ENCODE measurements at regions not wholly inside any gene's neighbourhood (a gene's known extent, or its start where the extent isn't known, plus 50 kb on each side); places are given as distances from the start of the nearest gene placed in this dataset.
A peak's percentile ranks its signal among the peaks of the same experiment; 100 is the strongest.

DNA sequence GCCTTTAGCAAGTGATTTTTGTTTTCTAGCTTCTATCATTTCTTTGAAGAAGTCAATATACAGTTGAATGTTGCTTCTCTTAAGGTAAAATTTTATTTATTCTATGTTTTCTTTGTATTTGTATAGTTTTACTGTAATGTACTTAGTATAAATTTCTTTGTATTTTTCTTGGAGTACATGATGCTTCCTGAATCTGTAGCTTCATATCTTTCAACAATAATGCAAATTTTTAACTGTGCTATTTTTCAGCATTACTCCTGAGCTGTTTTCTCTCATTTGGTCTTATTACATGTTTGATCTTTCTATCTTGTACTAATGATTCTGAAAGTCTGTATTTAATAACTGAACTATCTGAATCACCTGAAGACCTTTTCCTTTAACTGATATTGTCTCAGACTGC, 253.9 kb upstream of the NXPH2 start:
- TF ChIP-seq POU2F2 (IDR thresholded peaks at IDR 0.05; ENCODE audit: low read depth, low read length) (no peak), POLR2AphosphoS5 (IDR thresholded peaks at IDR 0.05; ENCODE audit: low read depth, low read length) (no peak), TAF1 (IDR thresholded peaks at IDR 0.05; ENCODE audit: low read depth, low read length) (no peak), SPI1 (IDR thresholded peaks at IDR 0.05; ENCODE audit: low read depth, low read length) (no peak), POLR2A (IDR thresholded peaks at IDR 0.05; ENCODE audit: low read depth, low read length) (no peak), PAX5 (IDR thresholded peaks at IDR 0.05; ENCODE audit: insufficient read depth, low read length, severe bottlenecking) (no peak)
- FAIRE-seq (no peak), DNase-seq (ENCODE audit: insufficient read length, low spot score) (no peak)

DNA sequence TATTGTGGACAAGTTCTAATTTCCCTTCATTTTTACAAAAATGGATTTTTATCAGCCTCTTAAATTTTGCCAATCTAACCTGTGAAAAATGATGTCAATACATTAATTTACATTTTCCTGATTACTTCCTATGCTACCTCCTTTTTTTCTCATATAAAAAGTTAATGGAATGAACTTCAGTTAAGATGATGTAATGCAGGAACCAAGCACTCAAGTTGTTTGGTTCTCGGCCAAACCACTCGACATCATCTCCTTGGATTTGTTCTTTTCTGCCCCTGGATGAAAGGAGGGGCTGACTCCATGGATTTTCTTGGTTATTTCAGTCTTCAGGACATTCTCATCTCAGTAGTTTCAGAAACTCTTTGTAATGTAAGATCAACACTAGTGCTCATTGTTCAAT, 253.1 kb upstream of the NXPH2 start:
- FAIRE-seq (no peak), DNase-seq (ENCODE audit: insufficient read length, low spot score) (no peak)
- no peak for TF ChIP-seq POLR2AphosphoS5 (IDR thresholded peaks at IDR 0.05; ENCODE audit: low read depth, low read length)
- no peak for TF ChIP-seq PAX5 (IDR thresholded peaks at IDR 0.05; ENCODE audit: insufficient read depth, low read length, severe bottlenecking)
- no peak for TF ChIP-seq TAF1 (IDR thresholded peaks at IDR 0.05; ENCODE audit: low read depth, low read length)
- TF ChIP-seq POLR2A (IDR thresholded peaks at IDR 0.05; ENCODE audit: low read depth, low read length): no peak
- TF ChIP-seq SPI1 (IDR thresholded peaks at IDR 0.05; ENCODE audit: low read depth, low read length): no peak
- TF ChIP-seq POU2F2 (IDR thresholded peaks at IDR 0.05; ENCODE audit: low read depth, low read length): no peak

DNA sequence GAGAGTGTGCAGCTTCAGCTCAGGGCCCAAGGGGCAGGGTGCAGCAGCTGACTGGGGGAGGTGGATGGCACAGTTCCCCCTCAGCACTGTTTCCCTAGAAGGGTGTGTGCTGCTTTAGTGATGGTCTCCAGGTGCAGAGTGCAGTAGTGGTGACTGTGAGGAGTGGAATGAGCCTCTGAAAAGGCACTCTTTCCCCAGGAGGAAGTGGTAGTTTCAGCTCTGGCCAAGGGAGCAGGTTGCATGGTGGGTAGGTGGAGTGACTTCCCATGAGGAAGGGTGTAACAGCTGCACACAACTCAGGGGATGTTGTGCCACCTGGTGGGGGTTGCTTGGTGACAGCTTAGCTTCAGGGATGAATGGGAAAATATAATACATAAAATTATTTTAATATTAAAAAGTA, 251.5 kb upstream of the NXPH2 start:
- FAIRE-seq (no peak), DNase-seq (ENCODE audit: insufficient read length, low spot score) (no peak)
- TF ChIP-seq PAX5 (IDR thresholded peaks at IDR 0.05; ENCODE audit: insufficient read depth, low read length, severe bottlenecking): no peak
- TF ChIP-seq POLR2A (IDR thresholded peaks at IDR 0.05; ENCODE audit: low read depth, low read length): no peak
- no peak for TF ChIP-seq TAF1 (IDR thresholded peaks at IDR 0.05; ENCODE audit: low read depth, low read length)
- no peak for TF ChIP-seq POLR2AphosphoS5 (IDR thresholded peaks at IDR 0.05; ENCODE audit: low read depth, low read length)
- no peak for TF ChIP-seq SPI1 (IDR thresholded peaks at IDR 0.05; ENCODE audit: low read depth, low read length)
- no peak for TF ChIP-seq POU2F2 (IDR thresholded peaks at IDR 0.05; ENCODE audit: low read depth, low read length)

DNA sequence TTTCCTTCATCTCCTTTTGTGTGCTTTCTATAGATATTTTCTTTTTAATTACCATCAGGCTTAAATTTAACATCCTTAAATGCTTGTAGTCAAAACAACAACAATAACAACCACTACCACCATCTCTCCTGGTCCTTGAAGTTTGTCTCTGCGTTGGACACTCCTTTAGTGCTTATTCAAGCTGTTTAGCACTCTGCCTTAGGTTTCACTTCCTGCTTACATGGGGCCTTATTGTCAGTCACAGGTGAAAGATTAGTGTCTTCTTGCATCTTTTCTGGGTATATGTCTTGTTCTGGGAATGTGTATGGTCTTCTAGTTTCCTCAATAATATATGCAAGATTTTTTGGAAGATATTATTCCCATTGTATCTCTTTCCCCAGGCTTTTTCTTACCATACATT, 240.1 kb upstream of the NXPH2 start:
- no peak for TF ChIP-seq TAF1 (IDR thresholded peaks at IDR 0.05; ENCODE audit: low read depth, low read length)
- TF ChIP-seq SPI1 (IDR thresholded peaks at IDR 0.05; ENCODE audit: low read depth, low read length): peak; percentile 74
- no peak for FAIRE-seq
- no peak for DNase-seq (ENCODE audit: insufficient read length, low spot score)

DNA sequence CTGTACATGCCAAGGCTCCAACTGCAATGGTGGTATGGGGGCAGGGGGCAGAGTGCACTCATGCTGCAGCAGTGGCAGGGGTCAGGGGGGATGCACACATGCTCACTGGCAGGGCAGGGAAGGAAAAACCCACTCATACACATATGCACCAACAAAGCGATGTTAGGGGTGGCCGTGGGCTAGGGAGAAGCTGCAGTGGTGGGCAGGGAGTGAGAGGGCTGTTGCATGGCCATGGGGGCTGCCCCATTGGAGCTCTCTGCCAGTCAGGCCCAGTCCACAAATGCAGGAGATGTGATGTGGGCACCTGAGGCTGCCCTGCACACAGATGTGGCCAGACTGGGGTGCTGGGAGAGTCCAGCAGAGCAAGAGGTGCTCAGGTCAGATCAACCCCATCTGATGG, 238.1 kb upstream of the NXPH2 start:
- DNase-seq (ENCODE audit: insufficient read length, low spot score) (no peak), FAIRE-seq (no peak)
- TF ChIP-seq POLR2A (IDR thresholded peaks at IDR 0.05; ENCODE audit: low read depth, low read length): no peak
- no peak for TF ChIP-seq TAF1 (IDR thresholded peaks at IDR 0.05; ENCODE audit: low read depth, low read length)
- TF ChIP-seq POLR2AphosphoS5 (IDR thresholded peaks at IDR 0.05; ENCODE audit: low read depth, low read length): no peak
- no peak for TF ChIP-seq PAX5 (IDR thresholded peaks at IDR 0.05; ENCODE audit: insufficient read depth, low read length, severe bottlenecking)
- TF ChIP-seq POU2F2 (IDR thresholded peaks at IDR 0.05; ENCODE audit: low read depth, low read length): no peak
- TF ChIP-seq SPI1 (IDR thresholded peaks at IDR 0.05; ENCODE audit: low read depth, low read length): no peak

DNA sequence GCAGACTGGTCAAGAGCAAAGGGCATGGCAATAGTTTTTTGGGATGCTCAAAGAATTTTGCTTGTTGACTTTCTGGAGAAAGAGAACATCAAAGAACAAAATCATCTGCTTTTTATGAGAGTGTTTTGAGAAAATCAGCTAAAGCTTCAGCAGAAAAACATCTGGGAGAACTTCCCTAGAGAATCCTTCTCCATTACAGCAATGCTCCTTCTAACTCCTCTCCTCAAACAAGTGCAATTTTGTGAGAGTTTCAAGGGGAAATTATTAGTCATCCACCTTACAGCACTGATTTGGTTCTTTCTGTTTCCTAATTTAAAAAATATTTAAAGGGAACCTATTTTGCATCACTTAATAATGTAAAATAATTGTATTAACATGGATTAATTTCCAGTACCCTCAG, 226.9 kb upstream of the NXPH2 start:
- FAIRE-seq: no peak
- DNase-seq (ENCODE audit: insufficient read length, low spot score): no peak
- TF ChIP-seq PAX5 (IDR thresholded peaks at IDR 0.05; ENCODE audit: insufficient read depth, low read length, severe bottlenecking): no peak
- no peak for TF ChIP-seq POU2F2 (IDR thresholded peaks at IDR 0.05; ENCODE audit: low read depth, low read length)
- TF ChIP-seq POLR2AphosphoS5 (IDR thresholded peaks at IDR 0.05; ENCODE audit: low read depth, low read length): no peak
- TF ChIP-seq POLR2A (IDR thresholded peaks at IDR 0.05; ENCODE audit: low read depth, low read length): no peak
- TF ChIP-seq SPI1 (IDR thresholded peaks at IDR 0.05; ENCODE audit: low read depth, low read length): no peak
- TF ChIP-seq TAF1 (IDR thresholded peaks at IDR 0.05; ENCODE audit: low read depth, low read length): no peak

DNA sequence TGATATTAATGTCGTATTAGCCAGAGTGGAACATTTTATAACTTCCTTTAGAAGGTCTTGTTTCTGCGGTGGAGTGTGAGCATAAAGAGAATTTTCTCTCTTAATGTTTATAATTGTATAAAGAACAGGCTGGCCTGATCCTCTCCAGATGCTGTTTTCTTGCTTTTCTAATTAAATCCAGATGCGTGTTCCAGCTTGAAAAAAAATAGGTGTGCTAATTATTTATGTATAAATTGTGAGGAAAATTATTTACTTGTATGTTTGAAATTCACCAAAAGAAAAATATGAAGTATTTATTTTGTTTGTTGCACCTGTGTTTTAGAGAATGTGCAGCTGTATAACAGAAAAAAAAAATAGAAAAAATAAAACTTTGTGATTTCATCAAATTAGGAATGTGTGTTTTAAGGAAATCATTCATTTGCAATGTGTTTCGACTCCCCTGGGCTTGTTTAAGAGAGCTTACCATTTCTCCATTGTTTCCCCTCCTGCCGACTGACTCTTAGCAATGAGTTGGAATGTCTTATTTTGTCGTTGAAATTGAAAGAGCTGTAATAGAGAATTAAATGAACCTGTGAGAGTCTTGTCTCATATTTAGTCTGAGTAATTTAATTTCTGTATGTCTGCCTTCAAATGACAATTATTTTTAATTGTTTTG, 220.1 kb upstream of the NXPH2 start:
- TF ChIP-seq TAF1 (IDR thresholded peaks at IDR 0.05; ENCODE audit: low read depth, low read length) (no peak), POU2F2 (IDR thresholded peaks at IDR 0.05; ENCODE audit: low read depth, low read length) (no peak), POLR2A (IDR thresholded peaks at IDR 0.05; ENCODE audit: low read depth, low read length) (no peak), POLR2AphosphoS5 (IDR thresholded peaks at IDR 0.05; ENCODE audit: low read depth, low read length) (no peak), SPI1 (IDR thresholded peaks at IDR 0.05; ENCODE audit: low read depth, low read length) (no peak), PAX5 (IDR thresholded peaks at IDR 0.05; ENCODE audit: insufficient read depth, low read length, severe bottlenecking) (no peak)
- FAIRE-seq (no peak), DNase-seq (ENCODE audit: insufficient read length, low spot score) (no peak)

DNA sequence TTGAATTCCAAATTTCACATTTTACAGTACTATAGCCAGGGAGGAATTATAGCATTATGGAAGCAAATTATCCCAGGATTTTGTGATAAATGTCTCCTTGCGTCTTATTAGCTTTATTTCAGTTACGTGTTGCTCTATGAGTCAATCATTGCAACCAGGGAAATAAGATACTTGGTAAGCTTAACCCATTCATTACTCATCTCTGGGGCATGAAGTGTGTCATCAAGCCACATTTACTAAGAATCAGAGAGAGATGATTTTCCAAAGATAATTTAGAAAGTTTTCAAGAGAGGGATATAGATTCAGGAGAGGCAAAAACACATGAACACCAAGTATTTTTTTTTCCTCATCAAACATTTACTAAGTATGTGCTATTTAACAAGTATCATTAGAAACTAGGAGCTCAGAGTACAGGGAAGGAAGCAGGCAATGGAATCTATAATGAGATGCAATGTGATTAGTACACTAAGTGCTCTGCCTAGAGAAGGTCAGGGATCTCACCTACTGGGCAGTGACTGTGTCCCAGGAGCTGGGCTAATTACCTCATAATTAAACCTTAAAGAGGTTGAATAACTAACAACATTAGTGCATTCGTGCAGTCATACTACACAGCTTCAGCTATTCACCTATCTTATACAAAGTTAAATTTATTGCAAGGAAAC, 217.8 kb upstream of the NXPH2 start:
- TF ChIP-seq TAF1 (IDR thresholded peaks at IDR 0.05; ENCODE audit: low read depth, low read length): no peak
- TF ChIP-seq POU2F2 (IDR thresholded peaks at IDR 0.05; ENCODE audit: low read depth, low read length): no peak
- TF ChIP-seq PAX5 (IDR thresholded peaks at IDR 0.05; ENCODE audit: insufficient read depth, low read length, severe bottlenecking): no peak
- no peak for TF ChIP-seq SPI1 (IDR thresholded peaks at IDR 0.05; ENCODE audit: low read depth, low read length)
- no peak for TF ChIP-seq POLR2A (IDR thresholded peaks at IDR 0.05; ENCODE audit: low read depth, low read length)
- TF ChIP-seq POLR2AphosphoS5 (IDR thresholded peaks at IDR 0.05; ENCODE audit: low read depth, low read length): no peak
- DNase-seq (ENCODE audit: insufficient read length, low spot score) (no peak), FAIRE-seq (no peak)

DNA sequence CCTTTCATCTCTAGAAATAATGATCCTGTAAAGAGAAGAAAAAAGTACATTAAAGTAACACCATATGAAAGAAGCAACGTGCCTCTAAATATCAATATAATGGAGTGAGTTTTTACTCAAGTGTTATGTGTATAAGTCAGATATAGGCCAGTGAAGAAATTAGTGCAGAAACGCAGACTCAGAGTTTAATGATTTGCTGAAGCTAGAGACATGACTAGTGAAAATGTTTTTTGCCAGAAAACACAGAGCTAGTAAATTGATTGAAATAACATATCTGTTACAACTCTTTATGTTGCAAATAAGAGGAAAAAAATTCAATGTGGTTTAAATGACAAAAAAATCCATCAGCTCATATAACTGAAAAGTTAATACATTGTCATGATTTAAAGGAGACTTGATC, 217.2 kb upstream of the NXPH2 start:
- DNase-seq (ENCODE audit: insufficient read length, low spot score) (no peak), FAIRE-seq (no peak)
- TF ChIP-seq POLR2AphosphoS5 (IDR thresholded peaks at IDR 0.05; ENCODE audit: low read depth, low read length): no peak
- no peak for TF ChIP-seq POU2F2 (IDR thresholded peaks at IDR 0.05; ENCODE audit: low read depth, low read length)
- no peak for TF ChIP-seq POLR2A (IDR thresholded peaks at IDR 0.05; ENCODE audit: low read depth, low read length)
- TF ChIP-seq PAX5 (IDR thresholded peaks at IDR 0.05; ENCODE audit: insufficient read depth, low read length, severe bottlenecking): no peak
- no peak for TF ChIP-seq SPI1 (IDR thresholded peaks at IDR 0.05; ENCODE audit: low read depth, low read length)
- no peak for TF ChIP-seq TAF1 (IDR thresholded peaks at IDR 0.05; ENCODE audit: low read depth, low read length)

All from GM12891 (cell line).